GM23248 (cell line): ENCODE measurements at regions not wholly inside any gene's neighbourhood (a gene's known extent, or its start where the extent isn't known, plus 50 kb on each side); places are given as distances from the start of the nearest gene placed in this dataset.

ENCODE experiments used
- EZH2 ChIP-seq: fragments of 200-600 bp; sonication (generic); IDR thresholded peaks from 2 replicates; pipeline ENCODE4 v1.6.1; 2018; ENCODE audit warnings: antibody characterized with exemption, mild to moderate bottlenecking; ENCODE audit not compliant: insufficient read depth, poor library complexity, severe bottlenecking
- EZH2phosphoT487 ChIP-seq: fragments of 200-600 bp; sonication (generic); IDR thresholded peaks from 2 replicates; pipeline ENCODE4 v1.6.1; 2018; ENCODE audit warnings: antibody characterized with exemption, moderate library complexity, mild to moderate bottlenecking, low read depth; ENCODE audit not compliant: insufficient read depth

- TF ChIP-seq EZH2 (no peak), EZH2phosphoT487 (no peak)
Observed at GRCh38 chr18:59954755-59955156, 55.0 kb downstream of the PMAIP1 start.
